Endothelial cell of umbilical vein (primary cell): ENCODE measurements at regions not wholly inside any gene's neighbourhood (a gene's known extent, or its start where the extent isn't known, plus 50 kb on each side); places are given as distances from the start of the nearest gene placed in this dataset.

Experiments
- BruUV-seq: library from RNA; stranded (reverse); fragments of 400-500 nt; replicated peaks from 2 replicates; lab custom pipeline; 2021; lab: Mats Ljungman, UMichigan
- CTCF ChIA-PET: fragments of 300-600, 350-600 bp; sonication (Branson Sonifier 250); formaldehyde crosslinking; loops from one replicate; lab custom pipeline; 2021; ENCODE audit warnings: antibody characterized with exemption, inconsistent platforms; lab: Charles Lee
- POLR2A ChIA-PET: fragments of 300-600, 350-600 bp; sonication (Branson Sonifier 250); formaldehyde crosslinking; loops from one replicate; lab custom pipeline; 2021; ENCODE audit warnings: antibody characterized with exemption, inconsistent platforms; lab: Charles Lee
- DNase-seq: peaks from one replicate; pipeline ENCODE4 v3.0.0-alpha.2; 2011; ENCODE audit warnings: low read depth, low spot score
- FAIRE-seq: peaks from 2 replicates; lab custom pipeline; 2011; peaks lifted over from hg19 to GRCh38; lab: Jason Lieb, UNC
- H2AFZ ChIP-seq: 2 replicates; pipeline ENCODE4 v1.6.0; 2012; ENCODE audit warnings: low read depth, low read length, control low read depth, inconsistent platforms
- H3K27ac ChIP-seq: 2 replicates; pipeline ENCODE4 v1.5.1; 2011; ENCODE audit warnings: low read depth, mild to moderate bottlenecking, control low read depth, low read length, moderate library complexity; ENCODE audit not compliant: insufficient read depth
- H3K27me3 ChIP-seq, 2 experiments: 2 replicates each; pipeline versions ENCODE4 v1.6.0 to v1.6.1; 2011; ENCODE audit warnings: low read length in 2 of 2, mixed read lengths in 1 of 2; ENCODE audit not compliant: control insufficient read depth in 2 of 2, insufficient read depth in 2 of 2
- H3K36me3 ChIP-seq, 2 experiments: 2 replicates in 1 of 2; 3 replicates in 1 of 2; pipeline ENCODE4 v1.5.1; 2011; ENCODE audit warnings: low read length in 2 of 2, mild to moderate bottlenecking in 1 of 2, moderate library complexity in 1 of 2; ENCODE audit not compliant: control insufficient read depth in 2 of 2, insufficient read depth in 2 of 2; ENCODE audit errors: extremely low read depth in 1 of 2
- H3K4me1 ChIP-seq: 3 replicates; pipeline ENCODE4 v1.5.1; 2011; ENCODE audit warnings: mild to moderate bottlenecking, low read length; ENCODE audit not compliant: control insufficient read depth, insufficient read depth; ENCODE audit errors: extremely low read depth
- H3K4me2 ChIP-seq: 2 replicates; pipeline ENCODE4 v1.6.1; 2011; ENCODE audit warnings: low read length, control low read depth, mixed read lengths; ENCODE audit not compliant: insufficient read depth
- H3K4me3 ChIP-seq, 3 experiments: fragments of 200-600 bp in 1 of 3; sonication (generic), shearing (Covaris generic) in 1 of 3; replicated peaks in 1 of 3; 2 replicates each; pipeline ENCODE4 v1.5.1; 2011 to 2016; ENCODE audit warnings: control low read depth in 3 of 3, low read length in 3 of 3, mild to moderate bottlenecking in 2 of 3, inconsistent platforms in 1 of 3, low read depth in 1 of 3, moderate library complexity in 1 of 3; ENCODE audit not compliant: insufficient read depth in 1 of 3
- H3K79me2 ChIP-seq: 2 replicates; pipeline ENCODE4 v1.6.0; 2012; ENCODE audit warnings: low read length, inconsistent platforms; ENCODE audit not compliant: control insufficient read depth, insufficient read depth
- H3K9ac ChIP-seq: replicated peaks from 2 replicates; pipeline ENCODE3; 2011; ENCODE audit warnings: low read length, control low read depth; ENCODE audit not compliant: insufficient read depth; ENCODE audit errors: extremely low read depth
- H3K9me1 ChIP-seq: replicated peaks from 3 replicates; pipeline ENCODE4 v1.6.0; 2011; ENCODE audit warnings: mild to moderate bottlenecking, low read length; ENCODE audit not compliant: control insufficient read depth, insufficient read depth; ENCODE audit errors: extremely low read depth
- H3K9me3 ChIP-seq: replicated peaks from 2 replicates; pipeline ENCODE4 v1.5.1; 2012; ENCODE audit warnings: low read length, inconsistent platforms; ENCODE audit not compliant: control insufficient read depth, insufficient read depth
- H4K20me1 ChIP-seq: replicated peaks from 2 replicates; pipeline ENCODE3; 2011; ENCODE audit warnings: mild to moderate bottlenecking, low read length; ENCODE audit not compliant: control insufficient read depth, insufficient read depth; ENCODE audit errors: extremely low read depth
- EZH2 ChIP-seq: IDR thresholded peaks from 2 replicates; pipeline ENCODE4 v1.6.1; 2012; ENCODE audit warnings: borderline replicate concordance, low read depth, mild to moderate bottlenecking, moderate library complexity, low read length, inconsistent platforms; ENCODE audit not compliant: severe bottlenecking
- FOS ChIP-seq: IDR thresholded peaks from 2 replicates; pipeline ENCODE4 v1.6.1; 2011; ENCODE audit warnings: mild to moderate bottlenecking, low read length, moderate library complexity, borderline replicate concordance; ENCODE audit not compliant: insufficient read depth
- GATA2 ChIP-seq: IDR thresholded peaks from 2 replicates; pipeline ENCODE4 v1.7.0; 2011; ENCODE audit warnings: low read depth, mild to moderate bottlenecking, moderate library complexity, mixed read lengths, low read length; ENCODE audit not compliant: insufficient read length, insufficient read depth
- JUN ChIP-seq: IDR thresholded peaks from 2 replicates; pipeline ENCODE4 v1.6.1; 2011; ENCODE audit warnings: borderline replicate concordance, low read depth; ENCODE audit not compliant: insufficient read length, insufficient read depth
- MYC ChIP-seq: IDR thresholded peaks from one replicate; pipeline ENCODE4 v1.6.1; 2011; ENCODE audit warnings: mild to moderate bottlenecking, low read depth, low read length
- POLR2A ChIP-seq: IDR thresholded peaks from 2 replicates; pipeline ENCODE4 v1.6.1; 2012; ENCODE audit warnings: low read depth, mild to moderate bottlenecking, control low read depth, low read length
- POLR2AphosphoS5 ChIP-seq: IDR thresholded peaks from 2 replicates; pipeline ENCODE4 v1.6.1; 2012; ENCODE audit warnings: low read depth, mild to moderate bottlenecking, control low read depth, low read length, moderate library complexity; ENCODE audit not compliant: insufficient read depth
- dilution Hi-C: fragments of 300-500 bp; cut with MboI; formaldehyde crosslinking; loops from one replicate; pipeline ENCODE4 v1.15.0; 2019; ENCODE audit warnings: low sequenced_read_pairs; ENCODE audit not compliant: extremely low pct_ligation_motif_present
- intact Hi-C: fragments of 100-400 bp; cut with micrococcal nuclease; formaldehyde crosslinking; loops from one replicate; pipeline ENCODE4 v1.10.0; 2022
- TF ChIP-seq, protein P1 (sequence below): IDR thresholded peaks from 2 replicates; pipeline ENCODE4 v1.6.1; 2011; ENCODE audit not compliant: insufficient read depth, insufficient read length
- TF ChIP-seq, protein P2 (sequence below), 2 donors: IDR thresholded peaks; 1 replicate in 1 of 2; 2 replicates in 1 of 2; pipeline ENCODE4 v1.5.1; 2011; ENCODE audit warnings: low read length in 2 of 2, mild to moderate bottlenecking in 2 of 2, moderate library complexity in 2 of 2, control low read depth in 1 of 2, inconsistent platforms in 1 of 2, low read depth in 1 of 2; ENCODE audit not compliant: insufficient read depth in 1 of 2; ENCODE audit errors: extremely low read depth in 1 of 2

DNA sequence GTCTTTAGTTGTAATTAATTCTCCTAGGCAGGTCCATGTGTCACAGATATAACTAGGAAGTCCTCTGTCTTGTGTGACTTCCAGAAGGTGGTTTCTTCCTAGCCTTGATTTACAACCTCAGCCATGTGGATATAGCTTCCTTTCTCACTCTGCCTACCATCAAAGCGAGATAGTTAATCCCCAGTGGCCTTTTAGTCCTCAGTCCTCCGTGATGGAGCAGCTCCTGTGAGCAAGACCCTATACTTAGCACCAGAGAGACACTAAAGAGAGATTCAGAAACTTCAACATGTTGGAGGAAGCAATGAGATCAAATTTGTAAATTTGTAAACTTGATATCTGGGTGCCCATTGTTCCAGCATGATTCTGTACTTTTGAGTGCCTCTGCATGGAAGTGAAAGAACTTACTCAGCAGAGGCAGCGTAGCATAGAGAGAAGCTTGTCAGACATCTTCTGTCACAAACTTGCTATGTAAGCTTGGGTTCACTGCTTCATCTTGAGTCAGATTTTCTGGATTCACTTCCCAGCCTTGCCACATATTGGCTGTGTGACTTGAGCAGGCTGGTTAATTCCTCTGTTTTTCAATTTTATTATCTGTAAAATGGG, 170.2 kb upstream of the NR3C1 start:
- Histone ChIP-seq H3K4me3 (no peak overlapping the region), H3K9me1 (no peaks in the 10 kb centered on the region), H3K79me2 (no peaks in the 10 kb centered on the region), H3K4me2 (no peak overlapping the region), H3K36me3 (no peaks in the 10 kb centered on the region), H4K20me1 (no peaks in the 10 kb centered on the region), H3K9me3 (no peaks in the 10 kb centered on the region), H3K4me1 (no peaks in the 10 kb centered on the region), H3K27me3 (no peaks in the 10 kb centered on the region), H3K9ac (no peak overlapping the region), H2AFZ (no peak overlapping the region), H3K27ac (no peak overlapping the region)
- POLR2A ChIA-PET: no interaction called here
- CTCF ChIA-PET: no interaction called here
- BruUV-seq: no TSS peak
- dilution Hi-C loops (no loop called here), intact Hi-C loops (no loop called here)
- FAIRE-seq (no peak), DNase-seq (no peak)
- TF ChIP-seq EZH2 (no peak), POLR2A (no peak), GATA2 (no peak), JUN (no peak), FOS (no peak), MYC (no peak), POLR2AphosphoS5 (no peak)
- TF ChIP-seq, protein P1, sequence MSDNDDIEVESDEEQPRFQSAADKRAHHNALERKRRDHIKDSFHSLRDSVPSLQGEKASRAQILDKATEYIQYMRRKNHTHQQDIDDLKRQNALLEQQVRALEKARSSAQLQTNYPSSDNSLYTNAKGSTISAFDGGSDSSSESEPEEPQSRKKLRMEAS: no peak
- TF ChIP-seq, protein P2, sequence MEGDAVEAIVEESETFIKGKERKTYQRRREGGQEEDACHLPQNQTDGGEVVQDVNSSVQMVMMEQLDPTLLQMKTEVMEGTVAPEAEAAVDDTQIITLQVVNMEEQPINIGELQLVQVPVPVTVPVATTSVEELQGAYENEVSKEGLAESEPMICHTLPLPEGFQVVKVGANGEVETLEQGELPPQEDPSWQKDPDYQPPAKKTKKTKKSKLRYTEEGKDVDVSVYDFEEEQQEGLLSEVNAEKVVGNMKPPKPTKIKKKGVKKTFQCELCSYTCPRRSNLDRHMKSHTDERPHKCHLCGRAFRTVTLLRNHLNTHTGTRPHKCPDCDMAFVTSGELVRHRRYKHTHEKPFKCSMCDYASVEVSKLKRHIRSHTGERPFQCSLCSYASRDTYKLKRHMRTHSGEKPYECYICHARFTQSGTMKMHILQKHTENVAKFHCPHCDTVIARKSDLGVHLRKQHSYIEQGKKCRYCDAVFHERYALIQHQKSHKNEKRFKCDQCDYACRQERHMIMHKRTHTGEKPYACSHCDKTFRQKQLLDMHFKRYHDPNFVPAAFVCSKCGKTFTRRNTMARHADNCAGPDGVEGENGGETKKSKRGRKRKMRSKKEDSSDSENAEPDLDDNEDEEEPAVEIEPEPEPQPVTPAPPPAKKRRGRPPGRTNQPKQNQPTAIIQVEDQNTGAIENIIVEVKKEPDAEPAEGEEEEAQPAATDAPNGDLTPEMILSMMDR (IDR thresholded peaks at IDR 0.05; ENCODE audit: extremely low read depth in 1 of 2, insufficient read depth in 1 of 2, low read depth in 1 of 2, low read length in 2 of 2): no peak
